ENCODE measurements at regions not wholly inside any gene's neighbourhood (a gene's known extent, or its start where the extent isn't known, plus 50 kb on each side); places are given as distances from the start of the nearest gene placed in this dataset.

- no peaks in the 10 kb centered on the region for H4K20me1 ChIP-seq (ENCODE audit: low read depth, low read length)
- H3K9ac ChIP-seq (ENCODE audit: low read length) = no peak overlapping the region
- H3K36me3 ChIP-seq (ENCODE audit: low read length) = no peaks in the 10 kb centered on the region
- H3K9me2 ChIP-seq (replicated peaks; ENCODE audit: insufficient read depth, low read length) = no peaks in the 10 kb centered on the region
- H3K4me3 ChIP-seq (ENCODE audit: insufficient read depth, low read length, poor library complexity, severe bottlenecking) = no peak overlapping the region
- TF ChIP-seq CTCF (IDR thresholded peaks at IDR 0.05; ENCODE audit: insufficient read depth, low read length, poor library complexity, severe bottlenecking) = peak; percentile 24
- no peak for TF ChIP-seq EZH2phosphoT487 (conservative IDR thresholded peaks at IDR 0.05; ENCODE audit: low read length)
- no peak overlapping the region for H2AFZ ChIP-seq (ENCODE audit: low read depth, low read length, severe bottlenecking)
- no peak overlapping the region for H3K27ac ChIP-seq (ENCODE audit: low read depth, low read length)
- no peaks in the 10 kb centered on the region for H3K79me2 ChIP-seq (ENCODE audit: insufficient read depth, low read length)
- H3K27me3 ChIP-seq (ENCODE audit: low read length) = no peaks in the 10 kb centered on the region
- H3K4me2 ChIP-seq (ENCODE audit: low read depth, low read length, poor library complexity, severe bottlenecking) = peak overlapping the region; percentile 44
- no peaks in the 10 kb centered on the region for H3K9me3 ChIP-seq (ENCODE audit: insufficient read depth, low read length)
- H3F3A ChIP-seq (ENCODE audit: insufficient read depth) = no peaks in the 10 kb centered on the region
These were observed 112.7 kb downstream of the VPREB1 start for GRCh38 chr22:22357024-22357883.

GRCh38 chr22:22358152-22358551, 113.6 kb downstream of the VPREB1 start:
- Histone ChIP-seq H3K27me3 (ENCODE audit: low read length) (no peaks in the 10 kb centered on the region), H4K20me1 (ENCODE audit: low read depth, low read length) (no peaks in the 10 kb centered on the region), H3F3A (ENCODE audit: insufficient read depth) (no peaks in the 10 kb centered on the region), H3K9ac (ENCODE audit: low read length) (no peak overlapping the region), H3K4me2 (ENCODE audit: low read depth, low read length, poor library complexity, severe bottlenecking) (no peak overlapping the region), H3K4me3 (ENCODE audit: insufficient read depth, low read length, poor library complexity, severe bottlenecking) (no peak overlapping the region), H3K9me3 (ENCODE audit: insufficient read depth, low read length) (no peaks in the 10 kb centered on the region), H3K9me2 (replicated peaks; ENCODE audit: insufficient read depth, low read length) (no peaks in the 10 kb centered on the region), H2AFZ (ENCODE audit: low read depth, low read length, severe bottlenecking) (no peak overlapping the region), H3K79me2 (ENCODE audit: insufficient read depth, low read length) (no peaks in the 10 kb centered on the region), H3K36me3 (ENCODE audit: low read length) (no peaks in the 10 kb centered on the region), H3K27ac (ENCODE audit: low read depth, low read length) (no peak overlapping the region)
- TF ChIP-seq CTCF (IDR thresholded peaks at IDR 0.05; ENCODE audit: insufficient read depth, low read length, poor library complexity, severe bottlenecking) (no peak), EZH2phosphoT487 (conservative IDR thresholded peaks at IDR 0.05; ENCODE audit: low read length) (no peak)

GRCh38 chr22:22358686-22359085, 114.1 kb downstream of the VPREB1 start:
- Histone ChIP-seq H3F3A (ENCODE audit: insufficient read depth) (no peaks in the 10 kb centered on the region), H3K4me2 (ENCODE audit: low read depth, low read length, poor library complexity, severe bottlenecking) (no peak overlapping the region), H3K9me3 (ENCODE audit: insufficient read depth, low read length) (no peaks in the 10 kb centered on the region), H2AFZ (ENCODE audit: low read depth, low read length, severe bottlenecking) (no peak overlapping the region), H3K4me3 (ENCODE audit: insufficient read depth, low read length, poor library complexity, severe bottlenecking) (no peak overlapping the region), H3K9me2 (replicated peaks; ENCODE audit: insufficient read depth, low read length) (no peaks in the 10 kb centered on the region), H3K27ac (ENCODE audit: low read depth, low read length) (no peak overlapping the region), H3K36me3 (ENCODE audit: low read length) (no peaks in the 10 kb centered on the region), H3K9ac (ENCODE audit: low read length) (no peak overlapping the region), H4K20me1 (ENCODE audit: low read depth, low read length) (no peaks in the 10 kb centered on the region), H3K27me3 (ENCODE audit: low read length) (no peaks in the 10 kb centered on the region), H3K79me2 (ENCODE audit: insufficient read depth, low read length) (no peaks in the 10 kb centered on the region)
- TF ChIP-seq EZH2phosphoT487 (conservative IDR thresholded peaks at IDR 0.05; ENCODE audit: low read length) = no peak
- TF ChIP-seq CTCF (IDR thresholded peaks at IDR 0.05; ENCODE audit: insufficient read depth, low read length, poor library complexity, severe bottlenecking) = no peak
